LNCaP clone FGC (cell line): ENCODE measurements at regions not wholly inside any gene's neighbourhood (a gene's known extent, or its start where the extent isn't known, plus 50 kb on each side); places are given as distances from the start of the nearest gene placed in this dataset.
"Not testable (repeated sequence)": the region's sequence is repeated elsewhere in the genome, so short reads cannot be mapped to it uniquely, and the experiment has no call there.

Experiments
- DNase-seq: peaks from one replicate; pipeline ENCODE4 v3.0.0-alpha.2; 2011; ENCODE audit warnings: low read depth
- H3K4me3 ChIP-seq: 2 replicates; pipeline ENCODE4 v1.5.1; 2011; ENCODE audit warnings: mild to moderate bottlenecking, low read depth, low read length, control low read depth
- TF ChIP-seq, protein P1 (sequence below): IDR thresholded peaks from 2 replicates; pipeline ENCODE4 v1.5.1; 2012; ENCODE audit warnings: mild to moderate bottlenecking; ENCODE audit not compliant: control insufficient read depth, insufficient read depth; ENCODE audit errors: extremely low read depth

DNA sequence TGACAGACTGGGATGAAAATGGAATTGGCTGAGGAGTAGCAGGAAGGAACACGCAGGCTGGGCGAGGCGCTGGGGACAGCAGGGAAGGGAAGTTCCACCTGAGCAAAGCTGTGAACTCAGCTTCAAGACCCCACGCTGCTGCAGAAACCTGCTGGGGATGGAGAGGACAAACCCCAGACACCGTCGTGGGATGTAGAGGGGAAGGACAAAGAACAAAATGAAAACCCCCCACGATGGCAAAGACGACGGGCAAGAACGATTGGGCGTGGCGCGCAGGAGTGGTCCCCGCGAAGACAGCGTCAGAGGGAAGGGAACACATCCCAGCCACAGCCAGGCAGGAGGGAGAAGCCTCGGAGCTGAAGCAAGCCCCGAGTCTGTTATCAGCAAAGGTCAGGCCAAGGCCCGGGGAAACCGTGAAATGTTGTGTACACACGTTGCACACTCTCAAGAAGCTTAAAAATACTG, 222.9 kb downstream of the NDUFA10 start:
- TF ChIP-seq, protein P1, sequence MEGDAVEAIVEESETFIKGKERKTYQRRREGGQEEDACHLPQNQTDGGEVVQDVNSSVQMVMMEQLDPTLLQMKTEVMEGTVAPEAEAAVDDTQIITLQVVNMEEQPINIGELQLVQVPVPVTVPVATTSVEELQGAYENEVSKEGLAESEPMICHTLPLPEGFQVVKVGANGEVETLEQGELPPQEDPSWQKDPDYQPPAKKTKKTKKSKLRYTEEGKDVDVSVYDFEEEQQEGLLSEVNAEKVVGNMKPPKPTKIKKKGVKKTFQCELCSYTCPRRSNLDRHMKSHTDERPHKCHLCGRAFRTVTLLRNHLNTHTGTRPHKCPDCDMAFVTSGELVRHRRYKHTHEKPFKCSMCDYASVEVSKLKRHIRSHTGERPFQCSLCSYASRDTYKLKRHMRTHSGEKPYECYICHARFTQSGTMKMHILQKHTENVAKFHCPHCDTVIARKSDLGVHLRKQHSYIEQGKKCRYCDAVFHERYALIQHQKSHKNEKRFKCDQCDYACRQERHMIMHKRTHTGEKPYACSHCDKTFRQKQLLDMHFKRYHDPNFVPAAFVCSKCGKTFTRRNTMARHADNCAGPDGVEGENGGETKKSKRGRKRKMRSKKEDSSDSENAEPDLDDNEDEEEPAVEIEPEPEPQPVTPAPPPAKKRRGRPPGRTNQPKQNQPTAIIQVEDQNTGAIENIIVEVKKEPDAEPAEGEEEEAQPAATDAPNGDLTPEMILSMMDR: no peak
- no peak overlapping the region for H3K4me3 ChIP-seq
- DNase-seq: no peak

DNA sequence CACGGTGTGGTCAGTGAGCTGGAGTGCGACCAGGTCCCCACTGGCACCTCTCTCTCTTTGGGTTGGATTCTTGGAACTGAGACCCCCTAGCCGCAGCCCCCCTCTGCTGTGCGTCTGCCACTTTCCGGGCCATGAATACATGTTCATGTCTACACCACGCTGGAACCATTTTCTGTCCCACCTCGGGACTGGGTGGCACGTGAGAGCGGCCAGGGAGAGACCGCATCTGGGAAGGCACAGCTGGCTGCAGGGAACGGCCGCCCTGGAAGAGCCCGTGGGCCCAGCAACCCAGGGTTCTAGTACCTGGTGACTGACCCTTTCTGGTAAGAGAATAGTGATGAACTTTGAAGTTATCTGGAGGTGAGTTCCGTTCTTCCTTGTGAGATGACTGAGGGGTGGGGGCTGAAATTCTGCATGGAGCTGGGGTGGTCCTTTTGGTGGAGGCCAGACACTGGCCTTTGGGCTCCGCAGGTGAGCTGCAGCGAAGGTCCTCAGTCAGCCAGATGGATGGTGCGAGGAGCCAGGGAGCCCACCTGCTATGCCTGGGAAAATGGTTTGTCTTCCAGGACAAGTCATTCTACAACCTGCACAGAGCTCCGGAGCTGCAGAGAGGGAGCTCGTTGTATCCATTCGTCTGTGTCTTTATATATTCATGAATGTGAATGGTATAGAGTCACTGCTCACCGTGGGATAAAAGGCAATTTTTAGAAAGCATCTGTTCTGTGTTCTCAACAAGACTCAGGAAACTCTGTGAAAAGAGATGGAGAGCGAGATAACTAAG, 223.5 kb downstream of the NDUFA10 start:
- no peak for DNase-seq
- H3K4me3 ChIP-seq: no peak overlapping the region
- TF ChIP-seq, protein P1: no peak

DNA sequence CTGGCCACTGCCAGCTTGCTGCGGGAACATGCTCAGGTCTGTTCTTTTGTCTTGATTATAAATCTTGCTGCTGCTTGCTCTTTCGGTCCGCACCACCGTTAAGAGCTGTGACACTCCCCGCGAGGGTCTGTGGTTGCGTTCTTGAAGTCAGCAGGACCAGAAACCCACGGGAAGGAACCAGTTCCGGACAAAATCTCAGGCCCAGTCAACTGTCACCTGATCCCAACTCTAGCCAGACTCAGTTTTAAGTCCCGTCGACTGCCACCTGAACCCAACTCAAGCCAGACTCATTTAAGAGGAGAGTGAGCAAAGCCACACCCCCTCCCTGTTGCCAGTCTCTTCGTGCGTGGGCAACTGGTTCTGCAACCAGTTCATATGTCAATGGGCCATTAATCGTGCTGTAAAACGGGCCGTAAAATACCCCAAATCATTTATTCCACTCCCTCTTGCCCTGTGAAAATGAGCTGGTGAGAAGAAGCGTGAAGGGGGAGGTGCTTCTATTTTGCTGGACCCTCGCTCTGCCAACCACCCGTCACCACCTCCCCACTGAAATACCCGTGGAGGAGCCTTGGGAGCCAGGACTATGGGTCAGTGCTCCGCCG, 224.3 kb downstream of the NDUFA10 start:
- no peak overlapping the region for H3K4me3 ChIP-seq
- TF ChIP-seq, protein P1: no peak
- DNase-seq: no peak

DNA sequence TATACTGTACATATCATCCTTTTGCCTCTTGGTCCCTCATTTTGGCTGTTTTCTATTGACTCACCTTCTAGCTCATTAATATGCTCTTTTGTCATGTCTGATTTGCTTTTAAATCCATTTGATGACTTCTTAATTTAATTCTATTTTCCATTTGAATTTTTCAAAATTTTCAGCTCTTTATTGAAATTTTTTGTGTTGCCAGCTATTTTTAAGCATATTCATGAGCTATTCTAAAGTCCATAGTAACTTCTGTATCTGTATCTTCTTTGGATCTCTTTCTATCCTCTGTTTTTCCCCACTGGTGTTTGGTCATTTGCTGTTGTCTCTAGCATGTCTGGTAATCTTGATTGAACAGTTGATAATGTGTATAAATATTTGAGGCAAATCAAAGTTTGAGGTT, 227.8 kb downstream of the NDUFA10 start:
- DNase-seq: no peak
- TF ChIP-seq, protein P1: no peak

DNA sequence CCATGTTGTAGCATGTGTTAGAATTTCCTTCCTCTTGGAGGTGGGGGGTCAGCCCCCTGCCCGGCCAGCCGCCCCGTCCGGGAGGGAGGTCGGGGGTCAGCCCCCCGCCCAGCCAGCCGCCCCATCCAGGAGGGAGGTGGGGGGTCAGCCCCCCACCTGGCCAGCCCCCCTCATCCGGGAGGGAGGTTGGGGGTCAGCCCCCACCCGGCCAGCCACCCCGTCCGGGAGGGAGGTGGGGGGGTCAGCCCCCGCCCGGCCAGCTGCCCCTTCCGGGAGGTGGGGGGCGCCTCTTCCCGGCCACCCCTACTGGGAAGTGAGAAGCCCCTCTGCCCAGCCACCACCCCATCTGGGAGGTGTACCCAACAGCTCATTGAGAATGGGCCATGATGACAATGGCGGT, 229.4 kb downstream of the NDUFA10 start:
- not testable (repeated sequence) for H3K4me3 ChIP-seq, DNase-seq

More for the DNA sequence above, 227.8 kb downstream of the NDUFA10 start:
- H3K4me3 ChIP-seq: no peak overlapping the region

DNA sequence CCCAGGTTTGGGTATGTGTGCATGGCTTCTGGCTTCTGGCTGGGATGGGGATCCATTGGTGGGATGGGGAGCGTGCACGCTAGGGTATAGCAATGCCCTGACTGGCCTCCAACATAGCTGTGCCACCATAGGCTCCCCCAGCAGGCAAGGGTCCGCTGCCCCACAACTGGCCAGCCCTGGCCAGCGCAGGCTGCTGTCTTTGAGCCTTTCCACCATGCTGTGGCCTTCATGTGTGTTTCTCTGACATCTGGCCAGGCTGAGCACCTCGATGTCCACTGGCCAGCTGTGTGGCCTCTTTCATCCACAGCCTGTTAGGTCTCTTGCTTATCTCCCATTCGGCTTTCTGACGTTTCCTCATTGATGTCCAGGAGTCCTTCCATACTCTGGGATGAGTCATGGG, 231.3 kb downstream of the NDUFA10 start:
- DNase-seq: no peak
- TF ChIP-seq, protein P1: no peak

DNA sequence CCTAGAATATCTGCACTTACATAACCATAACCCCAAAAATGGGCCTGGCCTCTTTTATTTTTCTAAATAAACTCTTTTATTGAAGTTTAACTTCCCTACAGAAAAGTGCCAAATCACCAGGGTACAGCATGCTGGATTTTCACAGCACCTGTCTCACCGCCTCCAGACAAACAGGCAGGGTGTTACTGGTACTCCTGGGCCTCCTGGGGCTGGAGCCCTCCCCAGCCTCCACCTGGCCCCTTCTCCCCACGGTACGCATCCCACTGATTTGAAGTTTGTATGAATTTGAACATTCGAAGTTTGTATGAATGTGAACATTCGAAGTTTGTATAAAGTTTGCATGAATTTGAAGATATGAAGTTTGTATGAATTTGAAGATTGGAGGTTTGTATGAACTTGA, 232.1 kb downstream of the NDUFA10 start:
- no peak overlapping the region for H3K4me3 ChIP-seq
- no peak for DNase-seq
- TF ChIP-seq, protein P1: no peak

More for the DNA sequence above, 231.3 kb downstream of the NDUFA10 start:
- H3K4me3 ChIP-seq: no peak overlapping the region
